ENCODE measurements at regions not wholly inside any gene's neighbourhood (a gene's known extent, or its start where the extent isn't known, plus 50 kb on each side); places are given as distances from the start of the nearest gene placed in this dataset.

GRCh38 chrX:6981718-6982406, 165.7 kb upstream of the STS start:
- no peak overlapping the region for H3K4me3 ChIP-seq (ENCODE audit: low read depth, low read length)
- H3K27ac ChIP-seq (ENCODE audit: extremely low read depth, low read depth, low read length), result no peak overlapping the region
- no peaks in the 10 kb centered on the region for H3K4me1 ChIP-seq (ENCODE audit: control insufficient read depth, insufficient read depth, low read length)
- no peaks in the 10 kb centered on the region for H3K36me3 ChIP-seq (ENCODE audit: control insufficient read depth in 2 of 2, insufficient read depth in 1 of 2, low read length in 2 of 2)
- no peaks in the 10 kb centered on the region for H3K9me3 ChIP-seq (ENCODE audit: control insufficient read depth, insufficient read depth, low read depth, low read length)
- POLR2A ChIA-PET, result no interaction called here
- TF ChIP-seq ZSCAN18 (tag by site-specific recombination; IDR thresholded peaks at IDR 0.05), result no peak
- no peak for TF ChIP-seq KLF7 (tag by site-specific recombination; IDR thresholded peaks at IDR 0.05; ENCODE audit: borderline replicate concordance)
- no peak for TF ChIP-seq ZNF639 (tag by site-specific recombination; IDR thresholded peaks at IDR 0.05)
- no peak for TF ChIP-seq RBAK (tag by site-specific recombination; IDR thresholded peaks at IDR 0.05)
- no peak for TF ChIP-seq ZNF155 (tag by site-specific recombination; IDR thresholded peaks at IDR 0.05)
- no peak for TF ChIP-seq ZNF394 (tag by site-specific recombination; IDR thresholded peaks at IDR 0.05; ENCODE audit: borderline replicate concordance)
- TF ChIP-seq ZNF555 (tag by site-specific recombination; conservative IDR thresholded peaks at IDR 0.05), result no peak
- TF ChIP-seq ZBTB10 (tag by site-specific recombination; IDR thresholded peaks at IDR 0.05), result no peak
- no peak for TF ChIP-seq KLF10 (tag by site-specific recombination; IDR thresholded peaks at IDR 0.05)
- TF ChIP-seq ZNF148 (tag by site-specific recombination; IDR thresholded peaks at IDR 0.05; ENCODE audit: borderline replicate concordance), result no peak
- TF ChIP-seq ZNF510 (tag by site-specific recombination; IDR thresholded peaks at IDR 0.05; ENCODE audit: insufficient replicate concordance), result no peak
- no peak for TF ChIP-seq FEZF1 (tag by site-specific recombination; IDR thresholded peaks at IDR 0.05)
- TF ChIP-seq BCL11B (tag by site-specific recombination; IDR thresholded peaks at IDR 0.05; ENCODE audit: low read depth), result no peak
- no peak for TF ChIP-seq ZFP41 (tag by site-specific recombination; IDR thresholded peaks at IDR 0.05; ENCODE audit: borderline replicate concordance)
- no peak for TF ChIP-seq PATZ1 (tag by site-specific recombination; IDR thresholded peaks at IDR 0.05)
- TF ChIP-seq ZNF596 (tag by site-specific recombination; IDR thresholded peaks at IDR 0.05), result no peak
- no peak for TF ChIP-seq ZNF211 (tag by site-specific recombination; IDR thresholded peaks at IDR 0.05; ENCODE audit: low read depth)
- no peak for TF ChIP-seq ZNF23 (tag by site-specific recombination; IDR thresholded peaks at IDR 0.05; ENCODE audit: borderline replicate concordance)
- TF ChIP-seq ZNF629 (tag by site-specific recombination; IDR thresholded peaks at IDR 0.05), result no peak
- no peak for TF ChIP-seq ZNF747 (tag by site-specific recombination; IDR thresholded peaks at IDR 0.05)
- CTCF ChIA-PET, result no interaction called here
